T-helper 2 cell treated with Interferon-gamma antibody and Interleukin-4, amounts not matched to agents 5 μg/mL and 100 μg/mL, for 36 hours (primary cell): ENCODE measurements at regions not wholly inside any gene's neighbourhood (a gene's known extent, or its start where the extent isn't known, plus 50 kb on each side); places are given as distances from the start of the nearest gene placed in this dataset.

Experiments used
- DNase-seq: peaks from one replicate; pipeline ENCODE4 v3.0.0; 2021; ENCODE audit warnings: low spot score
- H3K27ac Mint-ChIP-seq: one replicate; pipeline ENCODE4 v1.8.0; 2021; ENCODE audit warnings: mild to moderate bottlenecking, mixed read lengths
- H3K27me3 Mint-ChIP-seq: one replicate; pipeline ENCODE4 v1.8.0; 2021; ENCODE audit warnings: low read depth, mixed read lengths
- H3K36me3 Mint-ChIP-seq: one replicate; pipeline ENCODE4 v1.8.0; 2021; ENCODE audit warnings: low read depth, mixed read lengths
- H3K4me1 Mint-ChIP-seq: one replicate; pipeline ENCODE4 v1.8.0; 2021; ENCODE audit warnings: low read depth, mixed read lengths
- H3K4me3 Mint-ChIP-seq: one replicate; pipeline ENCODE4 v1.8.0; 2022; ENCODE audit warnings: mild to moderate bottlenecking, moderate library complexity, mixed read lengths
- H3K9me3 Mint-ChIP-seq: one replicate; pipeline ENCODE4 v1.8.0; 2021; ENCODE audit warnings: mixed read lengths

DNA sequence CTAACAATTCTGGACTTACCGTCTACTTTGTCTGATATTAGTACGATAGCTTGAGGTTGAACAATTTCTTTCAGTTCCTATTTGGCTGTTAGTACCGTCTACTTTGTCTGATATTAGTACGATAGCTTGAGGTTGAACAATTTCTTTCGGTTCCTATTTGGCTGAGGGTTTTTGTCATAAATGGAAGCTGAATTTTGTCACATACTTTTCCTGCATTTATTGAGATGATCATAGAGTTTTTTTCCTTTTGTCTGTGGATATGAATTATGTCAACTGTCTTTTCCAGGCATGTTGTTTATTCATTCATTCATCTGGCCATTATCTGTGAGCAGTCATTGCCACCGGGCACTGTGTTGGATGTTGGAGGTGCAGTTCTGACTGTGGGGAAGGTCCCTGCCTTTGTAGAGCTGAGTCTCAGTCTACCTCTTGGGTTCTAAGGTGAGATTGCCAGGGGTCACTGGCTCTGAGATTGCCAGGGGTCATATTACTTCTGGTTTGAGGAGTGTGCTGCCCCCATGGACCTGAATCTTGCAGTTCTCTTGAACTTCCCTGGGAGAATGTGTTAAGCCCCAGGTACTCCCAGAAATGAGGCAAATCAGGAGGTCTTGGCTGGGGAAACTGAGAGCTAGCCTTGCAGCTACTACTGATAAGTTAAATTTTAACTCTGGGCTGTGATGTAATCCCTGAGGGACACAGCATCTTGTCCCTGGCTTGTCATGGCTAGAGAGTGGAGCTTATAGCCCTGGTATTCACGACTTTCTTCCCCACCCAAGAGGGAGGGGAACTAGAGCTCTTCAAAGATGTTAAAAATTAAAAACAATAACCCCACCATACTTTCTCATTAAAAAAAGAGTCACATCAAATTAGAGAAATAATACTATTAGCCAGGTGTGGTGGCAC is 89.1 kb upstream of the MBOAT2 start:
- Mint-ChIP-seq H3K36me3 (no peaks in the 10 kb centered on the region), H3K27ac (no peak overlapping the region), H3K4me1 (no peaks in the 10 kb centered on the region), H3K9me3 (no peaks in the 10 kb centered on the region), H3K4me3 (no peak overlapping the region), H3K27me3 (peaks cover 20% of the 10 kb centered on the region)
- no peak for DNase-seq

DNA sequence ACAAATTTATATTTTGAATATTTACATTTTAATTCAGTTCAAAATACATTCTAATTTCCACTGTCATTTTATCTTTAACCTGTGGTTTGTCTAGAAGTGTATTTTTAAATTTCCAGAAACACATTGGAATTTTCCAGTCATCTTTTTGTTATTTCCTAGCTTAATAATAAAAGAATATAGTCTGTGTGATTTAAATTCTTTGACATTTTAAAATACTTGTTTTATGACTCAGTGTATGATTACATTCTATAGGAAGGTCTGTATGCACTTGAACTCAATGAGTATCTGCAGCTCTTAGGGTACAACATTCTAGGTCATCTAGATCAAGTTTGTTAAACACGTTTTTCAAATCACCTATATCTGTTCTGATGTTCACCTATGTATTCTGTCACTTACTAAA is 88.3 kb upstream of the MBOAT2 start:
- H3K36me3 Mint-ChIP-seq: no peaks in the 10 kb centered on the region
- H3K27me3 Mint-ChIP-seq: peaks cover 20% of the 10 kb centered on the region
- no peaks in the 10 kb centered on the region for H3K4me1 Mint-ChIP-seq
- H3K27ac Mint-ChIP-seq: no peak overlapping the region
- H3K4me3 Mint-ChIP-seq: no peak overlapping the region
- no peak for DNase-seq
- no peaks in the 10 kb centered on the region for H3K9me3 Mint-ChIP-seq

DNA sequence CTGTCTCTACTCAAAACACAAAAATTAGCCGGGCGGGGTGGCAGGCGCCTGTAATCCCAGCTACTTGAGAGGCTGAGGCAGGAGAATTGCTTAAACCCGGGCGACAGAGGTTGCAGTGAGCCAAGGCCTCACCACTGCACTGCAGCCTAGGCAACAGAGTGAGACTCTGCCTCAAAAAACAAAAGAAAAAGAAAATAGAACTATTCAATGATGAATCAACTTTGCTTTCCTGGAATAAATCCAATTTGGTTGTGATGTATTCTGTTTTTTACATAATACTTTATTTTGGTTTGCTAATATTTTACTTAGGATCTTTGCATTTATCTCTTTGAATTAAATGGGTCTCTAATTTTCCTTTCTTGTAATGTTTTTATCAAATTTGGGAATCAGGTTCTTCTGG is 86.3 kb upstream of the MBOAT2 start:
- Mint-ChIP-seq H3K27ac (no peak overlapping the region), H3K27me3 (peaks cover 15% of the 10 kb centered on the region), H3K36me3 (no peaks in the 10 kb centered on the region), H3K4me3 (no peak overlapping the region), H3K9me3 (no peaks in the 10 kb centered on the region), H3K4me1 (no peaks in the 10 kb centered on the region)
- DNase-seq: no peak

DNA sequence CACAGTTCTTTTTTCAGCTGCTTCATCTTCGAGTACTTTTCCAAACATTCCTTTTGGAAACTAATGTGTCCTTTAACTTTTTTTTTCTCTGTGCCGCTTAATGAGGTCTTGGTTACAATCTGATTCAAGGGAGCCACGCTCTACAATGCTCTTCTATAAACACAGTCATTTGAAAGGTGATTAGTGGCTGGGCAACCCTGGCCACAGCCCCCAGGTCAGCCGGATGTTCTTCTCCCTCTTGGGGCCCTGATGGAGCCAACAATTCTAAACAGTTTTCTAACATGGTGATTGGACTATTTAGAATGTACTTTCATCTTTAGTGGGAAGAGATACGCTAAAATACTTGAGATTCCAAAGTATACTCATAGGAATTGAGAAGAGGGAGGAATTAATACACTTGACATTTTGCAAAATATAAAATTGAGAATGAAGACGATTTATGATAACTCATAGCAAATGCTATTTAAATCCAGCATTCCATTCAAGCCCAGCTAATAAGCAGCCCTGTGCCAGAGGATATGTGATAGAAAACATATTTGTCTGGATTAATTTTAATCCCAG is 83.7 kb upstream of the MBOAT2 start:
- Mint-ChIP-seq H3K36me3 (no peaks in the 10 kb centered on the region), H3K4me3 (no peak overlapping the region), H3K27me3 (peaks cover 5% of the 10 kb centered on the region), H3K27ac (no peak overlapping the region), H3K9me3 (peaks cover 3% of the 10 kb centered on the region), H3K4me1 (no peaks in the 10 kb centered on the region)
- DNase-seq: no peak

DNA sequence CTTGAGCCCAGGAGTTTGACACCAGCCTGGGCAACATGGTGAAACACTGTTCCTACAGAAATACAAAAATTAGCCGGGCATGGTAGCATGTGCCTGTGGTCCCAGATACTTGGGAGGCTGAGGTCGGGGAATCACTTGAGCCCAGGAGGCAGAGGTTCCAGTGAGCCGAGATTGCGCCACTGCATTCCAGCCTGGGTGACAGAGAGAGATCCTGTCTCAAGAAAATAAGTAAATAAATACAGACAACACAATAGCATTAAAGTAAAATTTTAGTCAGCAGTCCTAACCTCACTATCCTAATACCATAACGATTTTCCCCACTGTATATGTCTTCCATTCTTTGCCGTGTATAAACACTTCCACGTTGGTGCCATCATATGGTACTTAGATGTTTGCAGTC is 83.0 kb upstream of the MBOAT2 start:
- Mint-ChIP-seq H3K27ac (no peak overlapping the region), H3K36me3 (no peaks in the 10 kb centered on the region), H3K9me3 (peaks cover 9% of the 10 kb centered on the region), H3K4me3 (no peak overlapping the region), H3K4me1 (no peaks in the 10 kb centered on the region), H3K27me3 (peaks cover 5% of the 10 kb centered on the region)
- no peak for DNase-seq

DNA sequence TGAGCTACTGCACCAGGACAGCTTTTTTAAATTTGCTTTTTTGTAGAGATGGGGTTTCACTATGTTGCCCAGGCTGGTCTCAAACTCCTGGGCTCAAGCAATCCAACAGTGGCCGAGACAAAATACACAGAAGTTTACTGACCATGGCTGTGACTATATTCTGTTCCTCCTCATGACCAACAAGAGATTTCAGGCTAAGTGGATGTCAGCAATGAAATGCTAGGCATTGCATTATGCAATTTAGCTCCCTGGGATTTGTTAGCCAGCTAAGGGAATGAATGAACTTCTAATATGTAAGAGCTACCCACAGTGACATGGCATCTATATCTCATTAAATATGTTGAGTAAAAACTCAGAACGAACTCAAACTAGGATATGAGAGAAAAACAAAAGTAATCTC is 81.9 kb upstream of the MBOAT2 start:
- peaks cover 5% of the 10 kb centered on the region for H3K27me3 Mint-ChIP-seq

DNA sequence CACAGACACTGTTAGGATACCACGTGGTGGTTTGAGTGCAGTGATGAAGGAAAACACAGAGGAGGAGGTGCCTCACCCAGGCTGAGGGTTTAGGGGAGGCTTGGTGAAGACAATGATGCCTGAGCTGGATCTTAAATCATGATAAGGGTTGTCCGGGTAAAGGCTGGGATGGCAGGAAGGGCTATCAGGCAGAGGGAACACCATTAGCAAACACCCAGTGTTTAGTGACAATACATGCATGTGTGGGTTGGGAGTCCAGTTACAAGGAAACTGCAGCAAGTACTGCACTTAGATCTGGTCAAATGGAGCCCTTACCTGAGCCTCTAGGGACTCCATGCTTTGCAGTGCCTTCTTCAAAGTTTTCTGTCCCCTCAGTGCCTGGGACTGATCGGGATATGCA is 79.8 kb upstream of the MBOAT2 start:
- H3K4me1 Mint-ChIP-seq: no peaks in the 10 kb centered on the region
- H3K4me3 Mint-ChIP-seq: no peak overlapping the region
- peaks cover 3% of the 10 kb centered on the region for H3K27me3 Mint-ChIP-seq
- peaks cover 11% of the 10 kb centered on the region for H3K9me3 Mint-ChIP-seq
- no peak for DNase-seq
- H3K36me3 Mint-ChIP-seq: no peaks in the 10 kb centered on the region
- H3K27ac Mint-ChIP-seq: no peak overlapping the region

More for the DNA sequence above, 81.9 kb upstream of the MBOAT2 start:
- no peak overlapping the region for H3K4me3 Mint-ChIP-seq
- H3K4me1 Mint-ChIP-seq: no peaks in the 10 kb centered on the region
- no peaks in the 10 kb centered on the region for H3K36me3 Mint-ChIP-seq
- H3K27ac Mint-ChIP-seq: no peak overlapping the region
- DNase-seq: no peak
- H3K9me3 Mint-ChIP-seq: peaks cover 11% of the 10 kb centered on the region

DNA sequence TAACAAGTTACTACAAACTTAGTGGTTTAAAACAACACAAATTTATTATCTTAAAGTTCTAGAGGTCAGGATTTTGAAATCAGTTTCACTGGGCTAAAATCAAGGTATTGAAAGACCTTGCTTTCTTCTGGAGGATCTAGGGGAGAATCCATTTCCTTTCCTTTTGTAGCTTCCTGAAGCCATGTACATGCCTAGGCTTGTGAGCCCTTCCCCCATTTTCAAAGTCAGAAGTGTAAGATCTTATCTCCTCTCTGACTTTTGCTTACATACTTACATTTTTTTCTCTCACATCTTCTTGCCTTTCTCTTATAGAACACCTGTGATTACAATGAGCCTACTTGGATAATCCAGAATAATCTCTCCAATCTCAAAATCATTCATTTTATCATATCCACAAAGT is 78.7 kb upstream of the MBOAT2 start:
- H3K4me3 Mint-ChIP-seq: no peak overlapping the region
- no peak overlapping the region for H3K27ac Mint-ChIP-seq
- H3K9me3 Mint-ChIP-seq: peaks cover 11% of the 10 kb centered on the region
- H3K36me3 Mint-ChIP-seq: no peaks in the 10 kb centered on the region
- H3K4me1 Mint-ChIP-seq: no peaks in the 10 kb centered on the region
- no peak for DNase-seq
- no peaks in the 10 kb centered on the region for H3K27me3 Mint-ChIP-seq

DNA sequence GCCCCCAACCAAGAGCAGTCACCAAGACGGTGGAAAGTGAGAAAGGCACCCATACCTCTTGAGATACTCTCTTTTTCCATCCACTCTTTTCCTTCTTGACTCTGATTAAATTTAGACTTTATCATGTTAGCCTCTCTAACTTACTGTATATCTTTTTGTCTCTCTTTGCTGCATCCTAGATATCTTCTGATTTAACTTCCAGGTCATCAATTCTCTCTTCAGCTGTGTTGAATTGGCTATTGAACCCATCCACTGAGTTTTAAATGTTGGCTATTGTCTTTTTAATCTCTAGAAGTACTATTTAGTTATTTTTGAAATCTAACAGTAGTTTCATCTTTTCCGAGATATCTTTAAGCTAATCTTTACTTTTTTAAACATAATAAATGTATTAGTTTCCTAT is 78.3 kb upstream of the MBOAT2 start:
- Mint-ChIP-seq H3K9me3 (peaks cover 11% of the 10 kb centered on the region), H3K36me3 (no peaks in the 10 kb centered on the region), H3K27me3 (no peaks in the 10 kb centered on the region), H3K27ac (no peak overlapping the region), H3K4me3 (no peak overlapping the region), H3K4me1 (no peaks in the 10 kb centered on the region)
- DNase-seq: no peak

DNA sequence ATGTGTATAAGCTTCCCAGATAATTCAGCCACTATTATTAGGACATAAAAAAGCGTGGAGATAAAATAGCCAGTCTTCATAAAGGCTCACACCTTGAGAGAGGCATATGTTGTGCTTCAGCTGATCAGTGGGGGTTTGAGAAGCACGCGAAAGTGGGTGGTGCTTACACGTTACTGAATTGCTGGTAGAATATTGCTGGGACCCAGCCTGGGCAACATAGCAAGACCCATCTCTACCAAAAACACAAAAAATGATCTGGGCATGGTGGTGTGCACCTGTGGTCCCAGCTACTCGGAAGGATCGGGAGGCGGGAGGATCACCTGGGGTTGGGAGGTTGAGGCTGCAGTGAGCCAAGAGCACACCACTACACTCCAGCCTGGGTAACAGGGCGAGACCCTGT is 74.9 kb upstream of the MBOAT2 start:
- Mint-ChIP-seq H3K9me3 (peaks cover 11% of the 10 kb centered on the region), H3K4me1 (no peaks in the 10 kb centered on the region), H3K36me3 (no peaks in the 10 kb centered on the region), H3K27me3 (no peaks in the 10 kb centered on the region), H3K27ac (no peak overlapping the region), H3K4me3 (no peak overlapping the region)
- no peak for DNase-seq

DNA sequence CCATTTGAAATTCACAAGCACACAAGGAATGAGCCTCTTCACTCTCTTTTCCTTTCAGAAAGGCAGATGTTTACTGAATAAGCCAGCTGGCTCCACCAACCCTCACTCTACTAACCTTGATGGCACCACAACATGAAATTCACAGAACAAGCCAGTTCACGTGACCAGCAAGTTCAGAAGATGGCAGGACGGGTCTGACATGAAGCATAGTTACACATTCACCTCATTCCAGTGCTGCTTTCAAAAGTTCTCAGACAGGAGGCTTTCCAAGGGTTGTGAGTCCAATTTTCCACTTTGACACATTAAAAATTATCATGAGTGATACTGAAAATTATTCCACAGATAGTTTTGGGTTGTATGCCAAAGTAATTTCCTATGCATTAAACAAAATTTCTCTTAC is 74.2 kb upstream of the MBOAT2 start:
- no peak for DNase-seq
- no peak overlapping the region for H3K4me3 Mint-ChIP-seq
- no peaks in the 10 kb centered on the region for H3K4me1 Mint-ChIP-seq
- H3K9me3 Mint-ChIP-seq: peaks cover 11% of the 10 kb centered on the region
- no peaks in the 10 kb centered on the region for H3K36me3 Mint-ChIP-seq
- no peaks in the 10 kb centered on the region for H3K27me3 Mint-ChIP-seq
- no peak overlapping the region for H3K27ac Mint-ChIP-seq

DNA sequence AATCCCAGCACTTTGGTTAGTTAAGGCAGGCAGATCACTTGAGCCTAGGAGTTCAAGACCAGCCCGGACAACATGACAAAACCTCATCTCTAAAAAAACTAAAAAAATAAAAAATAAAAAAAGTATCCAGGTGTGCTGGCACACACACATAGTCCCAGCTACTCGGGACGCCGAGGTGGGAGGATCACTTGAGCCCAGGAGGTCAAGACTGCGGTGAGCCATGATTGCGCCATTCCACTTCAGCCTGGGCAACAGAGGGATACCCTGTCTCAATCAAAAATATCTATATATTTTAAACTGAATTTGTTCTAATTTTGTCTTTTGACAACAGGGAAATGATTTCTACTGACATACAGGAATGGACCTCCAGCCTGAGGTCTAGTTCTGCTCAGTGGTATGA is 73.3 kb upstream of the MBOAT2 start:
- H3K4me3 Mint-ChIP-seq: no peak overlapping the region
- no peaks in the 10 kb centered on the region for H3K4me1 Mint-ChIP-seq
- no peak for DNase-seq
- H3K9me3 Mint-ChIP-seq: peaks cover 5% of the 10 kb centered on the region
- no peaks in the 10 kb centered on the region for H3K36me3 Mint-ChIP-seq
- no peaks in the 10 kb centered on the region for H3K27me3 Mint-ChIP-seq
- no peak overlapping the region for H3K27ac Mint-ChIP-seq

DNA sequence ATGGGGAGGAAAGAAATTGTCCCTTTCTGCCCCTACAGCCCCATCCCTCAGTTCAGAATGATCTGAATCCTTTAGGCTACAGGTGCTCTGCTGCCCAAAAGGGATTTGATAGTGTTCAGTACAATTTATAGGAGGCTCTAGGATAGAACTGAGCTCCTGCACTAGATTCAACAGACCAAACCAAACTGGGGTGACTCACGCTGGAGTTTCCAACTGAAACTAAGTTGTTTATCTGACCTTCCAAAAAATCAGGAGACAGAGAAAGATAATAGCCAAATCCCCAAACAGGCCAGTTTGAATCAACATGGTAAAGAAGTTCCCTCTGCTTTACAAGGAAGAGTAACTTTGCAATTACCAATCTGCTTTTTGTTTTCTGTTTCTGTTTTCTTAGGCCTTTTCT is 72.7 kb upstream of the MBOAT2 start:
- no peak overlapping the region for H3K4me3 Mint-ChIP-seq
- H3K27ac Mint-ChIP-seq: no peak overlapping the region
- H3K36me3 Mint-ChIP-seq: no peaks in the 10 kb centered on the region
- no peaks in the 10 kb centered on the region for H3K9me3 Mint-ChIP-seq
- DNase-seq: no peak
- no peaks in the 10 kb centered on the region for H3K4me1 Mint-ChIP-seq
- H3K27me3 Mint-ChIP-seq: no peaks in the 10 kb centered on the region

DNA sequence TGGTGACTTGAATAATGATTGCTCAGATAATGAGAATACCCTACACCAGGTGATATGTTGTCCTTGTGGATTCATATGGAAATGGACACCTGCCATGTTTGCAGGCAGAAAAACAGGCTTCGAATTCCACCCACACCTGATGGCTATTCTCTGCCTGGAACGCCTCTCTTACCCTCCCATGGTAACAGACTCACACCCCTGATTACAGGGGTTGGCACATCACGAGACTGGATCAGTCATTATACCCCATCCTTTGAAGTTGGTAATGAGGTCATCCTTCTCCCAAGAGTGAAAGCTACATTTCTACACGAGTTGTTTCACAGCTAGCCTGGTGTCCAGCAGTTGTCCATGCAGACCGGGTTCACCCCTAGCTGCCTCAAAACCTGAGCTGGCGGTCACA is 71.4 kb upstream of the MBOAT2 start:
- no peaks in the 10 kb centered on the region for H3K36me3 Mint-ChIP-seq
- no peaks in the 10 kb centered on the region for H3K9me3 Mint-ChIP-seq
- H3K4me1 Mint-ChIP-seq: no peaks in the 10 kb centered on the region
- H3K4me3 Mint-ChIP-seq: no peak overlapping the region
- H3K27me3 Mint-ChIP-seq: no peaks in the 10 kb centered on the region
- DNase-seq: no peak
- no peak overlapping the region for H3K27ac Mint-ChIP-seq
